ENCODE measurements at regions not wholly inside any gene's neighbourhood (a gene's known extent, or its start where the extent isn't known, plus 50 kb on each side); places are given as distances from the start of the nearest gene placed in this dataset.

GRCh38 chr1:90346757-90347156 is 351.8 kb downstream of the ZNF326 start:
- DNase-seq (ENCODE audit: insufficient read length, low spot score), result no peak
- TF ChIP-seq PAX5 (IDR thresholded peaks at IDR 0.05; ENCODE audit: insufficient read depth, low read length, severe bottlenecking) (no peak), POLR2AphosphoS5 (IDR thresholded peaks at IDR 0.05; ENCODE audit: low read depth, low read length) (no peak), TAF1 (IDR thresholded peaks at IDR 0.05; ENCODE audit: low read depth, low read length) (no peak), POLR2A (IDR thresholded peaks at IDR 0.05; ENCODE audit: low read depth, low read length) (no peak)
- FAIRE-seq, result no peak

- FAIRE-seq (no peak), DNase-seq (ENCODE audit: insufficient read length, low spot score) (no peak)
- TF ChIP-seq TAF1 (IDR thresholded peaks at IDR 0.05; ENCODE audit: low read depth, low read length) (no peak), POLR2A (IDR thresholded peaks at IDR 0.05; ENCODE audit: low read depth, low read length) (no peak), PAX5 (IDR thresholded peaks at IDR 0.05; ENCODE audit: insufficient read depth, low read length, severe bottlenecking) (no peak), POU2F2 (IDR thresholded peaks at IDR 0.05; ENCODE audit: low read depth, low read length) (no peak), POLR2AphosphoS5 (IDR thresholded peaks at IDR 0.05; ENCODE audit: low read depth, low read length) (no peak), SPI1 (IDR thresholded peaks at IDR 0.05; ENCODE audit: low read depth, low read length) (no peak)
Measured at GRCh38 chr1:90346349-90346748, 351.4 kb downstream of the ZNF326 start.

GRCh38 chr1:90344963-90345730 is 350.2 kb downstream of the ZNF326 start:
- FAIRE-seq (no peak), DNase-seq (ENCODE audit: insufficient read length, low spot score) (no peak)
- TF ChIP-seq SPI1 (IDR thresholded peaks at IDR 0.05; ENCODE audit: low read depth, low read length) (no peak), POU2F2 (IDR thresholded peaks at IDR 0.05; ENCODE audit: low read depth, low read length) (no peak), POLR2AphosphoS5 (IDR thresholded peaks at IDR 0.05; ENCODE audit: low read depth, low read length) (no peak), POLR2A (IDR thresholded peaks at IDR 0.05; ENCODE audit: low read depth, low read length) (no peak), PAX5 (IDR thresholded peaks at IDR 0.05; ENCODE audit: insufficient read depth, low read length, severe bottlenecking) (no peak), TAF1 (IDR thresholded peaks at IDR 0.05; ENCODE audit: low read depth, low read length) (no peak)

GRCh38 chr1:90341516-90341915 is 346.6 kb downstream of the ZNF326 start:
- FAIRE-seq (no peak), DNase-seq (ENCODE audit: insufficient read length, low spot score) (no peak)
- no peak for TF ChIP-seq POLR2A (IDR thresholded peaks at IDR 0.05; ENCODE audit: low read depth, low read length)
- TF ChIP-seq TAF1 (IDR thresholded peaks at IDR 0.05; ENCODE audit: low read depth, low read length), result no peak
- no peak for TF ChIP-seq POU2F2 (IDR thresholded peaks at IDR 0.05; ENCODE audit: low read depth, low read length)
- no peak for TF ChIP-seq SPI1 (IDR thresholded peaks at IDR 0.05; ENCODE audit: low read depth, low read length)
- no peak for TF ChIP-seq PAX5 (IDR thresholded peaks at IDR 0.05; ENCODE audit: insufficient read depth, low read length, severe bottlenecking)
- TF ChIP-seq POLR2AphosphoS5 (IDR thresholded peaks at IDR 0.05; ENCODE audit: low read depth, low read length), result no peak

GRCh38 chr1:90340606-90341005 is 345.7 kb downstream of the ZNF326 start:
- DNase-seq (ENCODE audit: insufficient read length, low spot score) (no peak), FAIRE-seq (no peak)
- no peak for TF ChIP-seq PAX5 (IDR thresholded peaks at IDR 0.05; ENCODE audit: insufficient read depth, low read length, severe bottlenecking)
- no peak for TF ChIP-seq POLR2A (IDR thresholded peaks at IDR 0.05; ENCODE audit: low read depth, low read length)

- DNase-seq (ENCODE audit: insufficient read length, low spot score) (no peak), FAIRE-seq (no peak)
- no peak for TF ChIP-seq PAX5 (IDR thresholded peaks at IDR 0.05; ENCODE audit: insufficient read depth, low read length, severe bottlenecking)
- TF ChIP-seq POLR2A (IDR thresholded peaks at IDR 0.05; ENCODE audit: low read depth, low read length), result no peak
- no peak for TF ChIP-seq POLR2AphosphoS5 (IDR thresholded peaks at IDR 0.05; ENCODE audit: low read depth, low read length)
- TF ChIP-seq POU2F2 (IDR thresholded peaks at IDR 0.05; ENCODE audit: low read depth, low read length), result no peak
- TF ChIP-seq TAF1 (IDR thresholded peaks at IDR 0.05; ENCODE audit: low read depth, low read length), result no peak
- TF ChIP-seq SPI1 (IDR thresholded peaks at IDR 0.05; ENCODE audit: low read depth, low read length), result no peak
Measured at GRCh38 chr1:90339811-90340210, 344.9 kb downstream of the ZNF326 start.

GRCh38 chr1:90336552-90337324 is 341.8 kb downstream of the ZNF326 start:
- FAIRE-seq (no peak), DNase-seq (ENCODE audit: insufficient read length, low spot score) (no peak)
- no peak for TF ChIP-seq POLR2AphosphoS5 (IDR thresholded peaks at IDR 0.05; ENCODE audit: low read depth, low read length)
- no peak for TF ChIP-seq TAF1 (IDR thresholded peaks at IDR 0.05; ENCODE audit: low read depth, low read length)
- TF ChIP-seq PAX5 (IDR thresholded peaks at IDR 0.05; ENCODE audit: insufficient read depth, low read length, severe bottlenecking), result no peak
- TF ChIP-seq POLR2A (IDR thresholded peaks at IDR 0.05; ENCODE audit: low read depth, low read length), result no peak
- TF ChIP-seq SPI1 (IDR thresholded peaks at IDR 0.05; ENCODE audit: low read depth, low read length), result no peak
- TF ChIP-seq POU2F2 (IDR thresholded peaks at IDR 0.05; ENCODE audit: low read depth, low read length), result no peak

- TF ChIP-seq SPI1 (IDR thresholded peaks at IDR 0.05; ENCODE audit: low read depth, low read length), result no peak
- no peak for TF ChIP-seq PAX5 (IDR thresholded peaks at IDR 0.05; ENCODE audit: insufficient read depth, low read length, severe bottlenecking)
- FAIRE-seq (no peak), DNase-seq (ENCODE audit: insufficient read length, low spot score) (no peak)
Measured at GRCh38 chr1:90335558-90335957, 340.6 kb downstream of the ZNF326 start.

GRCh38 chr1:90334137-90334536 is 339.2 kb downstream of the ZNF326 start:
- DNase-seq (ENCODE audit: insufficient read length, low spot score) (no peak), FAIRE-seq (no peak)
- TF ChIP-seq PAX5 (IDR thresholded peaks at IDR 0.05; ENCODE audit: insufficient read depth, low read length, severe bottlenecking) (no peak), SPI1 (IDR thresholded peaks at IDR 0.05; ENCODE audit: low read depth, low read length) (no peak), TAF1 (IDR thresholded peaks at IDR 0.05; ENCODE audit: low read depth, low read length) (no peak), POLR2AphosphoS5 (IDR thresholded peaks at IDR 0.05; ENCODE audit: low read depth, low read length) (no peak), POU2F2 (IDR thresholded peaks at IDR 0.05; ENCODE audit: low read depth, low read length) (no peak), POLR2A (IDR thresholded peaks at IDR 0.05; ENCODE audit: low read depth, low read length) (no peak)

GRCh38 chr1:90325168-90325567 is 330.3 kb downstream of the ZNF326 start:
- TF ChIP-seq SPI1 (IDR thresholded peaks at IDR 0.05; ENCODE audit: low read depth, low read length), result no peak
- FAIRE-seq (no peak), DNase-seq (ENCODE audit: insufficient read length, low spot score) (no peak)
